HCT116 (cell line): ENCODE measurements at regions not wholly inside any gene's neighbourhood (a gene's known extent, or its start where the extent isn't known, plus 50 kb on each side); places are given as distances from the start of the nearest gene placed in this dataset.

Source experiments
- ATAC-seq: fragments of 200-7000 bp; cut with Tn5 transposase; 2 replicates; pipeline ENCODE4 v1.9.1; 2020; ENCODE audit warnings: mild to moderate bottlenecking, moderate library complexity
- BruUV-seq: library from RNA; stranded (reverse); fragments of 400-500 nt; replicated peaks from 2 replicates; lab custom pipeline; 2021; lab: Mats Ljungman, UMichigan
- CTCF ChIA-PET: fragments of 300-600 bp; sonication (Branson Sonifier 250); formaldehyde crosslinking; loops from one replicate; lab custom pipeline; 2021; ENCODE audit warnings: antibody characterized with exemption; lab: Charles Lee
- POLR2A ChIA-PET: fragments of 300-600, 350-600 bp; sonication (Branson Sonifier 250); formaldehyde crosslinking; loops from one replicate; lab custom pipeline; 2021; ENCODE audit warnings: antibody characterized with exemption; lab: Charles Lee
- RAD21 ChIA-PET, 2 experiments: fragments of 300-600 bp; sonication (Branson Sonifier 250); formaldehyde crosslinking; loops; one replicate each; lab custom pipeline; 2023; ENCODE audit warnings: low total read pairs in 2 of 2; ENCODE audit not compliant: uncharacterized antibody in 2 of 2, unreplicated experiment in 2 of 2, low non-redundant PET in 1 of 2; lab: Charles Lee
- DNase-seq: peaks from one replicate; pipeline ENCODE4 v3.0.0-alpha.2; 2010; ENCODE audit warnings: low read depth, low spot score
- H2AFZ ChIP-seq: fragments of 200-600 bp; shearing (Covaris generic), sonication (generic); 2 replicates; pipeline ENCODE4 v1.6.1; 2017; ENCODE audit warnings: low read depth, mixed run types, mixed read lengths, antibody characterized with exemption, low read length; ENCODE audit not compliant: poor library complexity, severe bottlenecking
- H3K27ac ChIP-seq: 2 replicates; pipeline ENCODE4 v1.5.1; 2012; ENCODE audit warnings: low read depth, low read length
- H3K27me3 ChIP-seq: fragments of 200-600 bp; sonication (generic); 2 replicates; pipeline ENCODE4 v1.6.1; 2016; ENCODE audit warnings: mixed run types, low read length, mixed read lengths; ENCODE audit not compliant: insufficient read depth
- H3K36me3 ChIP-seq, 2 experiments: fragments of 200-500 bp in 1 of 2; fragments of 200-600 bp in 1 of 2; sonication (Bioruptor generic) in 1 of 2; sonication (generic) in 1 of 2; 2 replicates each; pipeline versions ENCODE4 v1.5.1 to v1.6.1; 2014 to 2016; ENCODE audit warnings: low read length in 2 of 2, inconsistent platforms in 1 of 2, mixed read lengths in 1 of 2, mixed run types in 1 of 2; ENCODE audit not compliant: insufficient read depth in 2 of 2, control insufficient read depth in 1 of 2
- H3K4me1 ChIP-seq, 2 experiments: fragments of 200-600 bp in 1 of 2; sonication (generic) in 1 of 2; 2 replicates each; pipeline versions ENCODE4 v1.5.1 to v1.6.1; 2012 to 2017; ENCODE audit warnings: low read length in 2 of 2, inconsistent platforms in 1 of 2, mild to moderate bottlenecking in 1 of 2, mixed read lengths in 1 of 2, mixed run types in 1 of 2, moderate library complexity in 1 of 2; ENCODE audit not compliant: insufficient read depth in 2 of 2, control insufficient read depth in 1 of 2
- H3K4me2 ChIP-seq: fragments of 200-600 bp; sonication (generic); 2 replicates; pipeline ENCODE4 v1.6.1; 2017; ENCODE audit warnings: mixed run types, low read length, mixed read lengths
- H3K4me3 ChIP-seq, 2 experiments: fragments of 200-600 bp in 1 of 2; sonication (generic) in 1 of 2; replicated peaks in 1 of 2; 2 replicates each; pipeline ENCODE4 v1.5.1; 2011 to 2016; ENCODE audit warnings: low read length in 2 of 2, control low read depth in 1 of 2, low read depth in 1 of 2, mild to moderate bottlenecking in 1 of 2, mixed read lengths in 1 of 2, mixed run types in 1 of 2
- H3K79me2 ChIP-seq: fragments of 200-600 bp; sonication (generic); 2 replicates; pipeline ENCODE4 v1.6.1; 2017; ENCODE audit warnings: mild to moderate bottlenecking, mixed run types, low read length, moderate library complexity, mixed read lengths; ENCODE audit not compliant: insufficient read depth
- H3K9ac ChIP-seq: fragments of 200-600 bp; sonication (generic); 2 replicates; pipeline ENCODE4 v1.6.1; 2016; ENCODE audit warnings: low read length, mixed read lengths
- H3K9me2 ChIP-seq: fragments of 200-600 bp; sonication (generic), shearing (Covaris generic); 2 replicates; pipeline ENCODE4 v1.6.1; 2017; ENCODE audit warnings: mixed run types, mild to moderate bottlenecking, moderate library complexity; ENCODE audit not compliant: insufficient read depth
- H3K9me3 ChIP-seq, 2 experiments: fragments of 200-500 bp in 1 of 2; fragments of 200-600 bp in 1 of 2; sonication (Bioruptor generic) in 1 of 2; sonication (generic) in 1 of 2; 2 replicates each; pipeline ENCODE4 v1.6.1; 2014 to 2017; ENCODE audit warnings: low read length in 2 of 2, mixed read lengths in 2 of 2, inconsistent platforms in 1 of 2, low read depth in 1 of 2, mild to moderate bottlenecking in 1 of 2, mixed run types in 1 of 2, moderate library complexity in 1 of 2; ENCODE audit not compliant: control insufficient read depth in 1 of 2, insufficient read depth in 1 of 2
- H4K20me1 ChIP-seq: fragments of 200-600 bp; sonication (generic), shearing (Covaris generic); 2 replicates; pipeline ENCODE4 v1.6.1; 2017; ENCODE audit warnings: mixed run types, mild to moderate bottlenecking, moderate library complexity; ENCODE audit not compliant: insufficient read depth
- CEBPB ChIP-seq: IDR thresholded peaks from 2 replicates; pipeline ENCODE4 v1.6.1; 2012; ENCODE audit warnings: low read depth
- EGR1 ChIP-seq: IDR thresholded peaks from 2 replicates; pipeline ENCODE4 v1.6.1; 2012; ENCODE audit warnings: low read depth
- EZH2 ChIP-seq: fragments of 200-600 bp; sonication (generic); IDR thresholded peaks from 2 replicates; pipeline ENCODE4 v1.6.1; 2017; ENCODE audit warnings: antibody characterized with exemption, mixed run types
- EZH2phosphoT487 ChIP-seq: fragments of 200-600 bp; IDR thresholded peaks from 2 replicates; pipeline ENCODE4 v1.6.1; 2018; ENCODE audit warnings: antibody characterized with exemption, borderline replicate concordance
- FOSL1 ChIP-seq: IDR thresholded peaks from 2 replicates; pipeline ENCODE4 v1.6.1; 2012; ENCODE audit warnings: low read depth
- POLR2A ChIP-seq: IDR thresholded peaks from 2 replicates; pipeline ENCODE4 v1.7.0; 2011; ENCODE audit warnings: borderline replicate concordance; ENCODE audit not compliant: insufficient read depth, insufficient read length; ENCODE audit errors: extremely low read depth
- POLR2AphosphoS5 ChIP-seq: IDR thresholded peaks from 2 replicates; pipeline ENCODE4 v1.6.1; 2011; ENCODE audit warnings: mild to moderate bottlenecking, low read depth, low read length, moderate library complexity
- SIN3A ChIP-seq: IDR thresholded peaks from 2 replicates; pipeline ENCODE4 v1.6.1; 2012; ENCODE audit warnings: low read depth
- SP1 ChIP-seq: IDR thresholded peaks from 2 replicates; pipeline ENCODE4 v1.6.1; 2012; ENCODE audit warnings: low read depth
- SRF ChIP-seq: IDR thresholded peaks from 2 replicates; pipeline ENCODE4 v1.6.1; 2012; ENCODE audit warnings: low read depth
- TCF7L2 ChIP-seq: IDR thresholded peaks from 2 replicates; pipeline ENCODE4 v1.7.0; 2011; ENCODE audit warnings: borderline replicate concordance, inconsistent platforms; ENCODE audit not compliant: insufficient read depth, insufficient read length; ENCODE audit errors: extremely low read depth
- YY1 ChIP-seq: IDR thresholded peaks from 2 replicates; pipeline ENCODE4 v1.6.1; 2011; ENCODE audit warnings: low read length, low read depth, moderate library complexity, mild to moderate bottlenecking; ENCODE audit not compliant: insufficient replicate concordance; ENCODE audit errors: extremely low read depth
- ZBTB33 ChIP-seq: IDR thresholded peaks from 2 replicates; pipeline ENCODE4 v1.6.1; 2011; ENCODE audit warnings: mild to moderate bottlenecking, low read length, moderate library complexity; ENCODE audit not compliant: insufficient replicate concordance; ENCODE audit errors: extremely low read depth
- ZFX ChIP-seq: fragments of 450-650 bp; IDR thresholded peaks from 2 replicates; pipeline ENCODE4 v1.6.1; 2017
- ZNF274 ChIP-seq: fragments of 200-500 bp; sonication (Bioruptor generic); IDR thresholded peaks from 2 replicates; pipeline ENCODE4 v1.6.1; 2014; ENCODE audit warnings: mild to moderate bottlenecking, low read depth, low read length, inconsistent platforms
- intact Hi-C: fragments of 100-400 bp; cut with micrococcal nuclease; formaldehyde crosslinking; loops from 2 replicates; pipeline ENCODE4 v1.10.0; 2022
- TF ChIP-seq, protein P1 (sequence below), 3 experiments: fragments of 200-600 bp in 1 of 3; sonication (generic) in 1 of 3; IDR thresholded peaks in 2 of 3; conservative IDR thresholded peaks in 1 of 3; 2 replicates each; pipeline ENCODE4 v1.5.1; 2012 to 2017; ENCODE audit warnings: low read depth in 2 of 3, low read length in 2 of 3, antibody characterized with exemption in 1 of 3, borderline replicate concordance in 1 of 3, control low read depth in 1 of 3, mild to moderate bottlenecking in 1 of 3, mixed read lengths in 1 of 3, mixed run types in 1 of 3, moderate library complexity in 1 of 3; ENCODE audit not compliant: insufficient read depth in 1 of 3
- TF ChIP-seq, protein P2 (sequence below): IDR thresholded peaks from 2 replicates; pipeline ENCODE4 v1.6.1; 2012

- no peak for TF ChIP-seq YY1
- no peak for TF ChIP-seq FOSL1
- no peak for TF ChIP-seq ZFX
- TF ChIP-seq SP1 = no peak
These were observed 598.2 kb downstream of the PRELID2 start (continued) for GRCh38 chr5:145236983-145237382.

DNA sequence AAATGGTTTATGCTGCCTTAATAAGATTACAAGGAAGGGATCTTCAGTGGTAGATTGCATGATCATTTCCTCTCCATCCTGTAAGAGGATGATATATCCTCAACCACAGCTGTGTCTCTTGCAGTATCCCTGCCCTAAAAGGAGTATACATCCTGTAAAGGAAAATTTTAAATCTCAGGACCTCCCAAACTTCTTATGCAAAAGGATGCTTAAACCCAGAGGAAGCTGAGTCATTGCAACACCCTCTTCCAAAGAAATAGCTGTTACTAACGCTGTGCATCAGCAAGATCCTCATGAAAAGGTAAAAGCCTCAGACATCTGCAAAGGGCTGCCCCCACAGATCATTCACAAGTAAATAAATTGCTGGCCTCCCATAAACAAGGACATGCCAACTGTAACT is 599.0 kb downstream of the PRELID2 start:
- Histone ChIP-seq H3K4me3 (no peak overlapping the region), H4K20me1 (no peaks in the 10 kb centered on the region), H3K4me2 (no peak overlapping the region), H2AFZ (no peak overlapping the region), H3K9me2 (no peaks in the 10 kb centered on the region), H3K27me3 (no peaks in the 10 kb centered on the region), H3K9me3 (no peaks in the 10 kb centered on the region), H3K27ac (no peak overlapping the region), H3K9ac (no peak overlapping the region), H3K36me3 (no peaks in the 10 kb centered on the region), H3K79me2 (no peaks in the 10 kb centered on the region), H3K4me1 (no peaks in the 10 kb centered on the region)
- intact Hi-C loops = loop anchor here (5.0 to 10.0 kb wide), 2 partner anchors 761 to 811 kb away; no protein-coding TSS in a partner anchor
- TF ChIP-seq SRF (no peak), SP1 (no peak), CEBPB (no peak), ZFX (no peak), POLR2AphosphoS5 (no peak), EZH2 (no peak), SIN3A (no peak), EGR1 (no peak), ZBTB33 (no peak), EZH2phosphoT487 (no peak), TCF7L2 (no peak), ZNF274 (no peak), FOSL1 (no peak), YY1 (no peak), POLR2A (no peak)
- TF ChIP-seq, protein P1, sequence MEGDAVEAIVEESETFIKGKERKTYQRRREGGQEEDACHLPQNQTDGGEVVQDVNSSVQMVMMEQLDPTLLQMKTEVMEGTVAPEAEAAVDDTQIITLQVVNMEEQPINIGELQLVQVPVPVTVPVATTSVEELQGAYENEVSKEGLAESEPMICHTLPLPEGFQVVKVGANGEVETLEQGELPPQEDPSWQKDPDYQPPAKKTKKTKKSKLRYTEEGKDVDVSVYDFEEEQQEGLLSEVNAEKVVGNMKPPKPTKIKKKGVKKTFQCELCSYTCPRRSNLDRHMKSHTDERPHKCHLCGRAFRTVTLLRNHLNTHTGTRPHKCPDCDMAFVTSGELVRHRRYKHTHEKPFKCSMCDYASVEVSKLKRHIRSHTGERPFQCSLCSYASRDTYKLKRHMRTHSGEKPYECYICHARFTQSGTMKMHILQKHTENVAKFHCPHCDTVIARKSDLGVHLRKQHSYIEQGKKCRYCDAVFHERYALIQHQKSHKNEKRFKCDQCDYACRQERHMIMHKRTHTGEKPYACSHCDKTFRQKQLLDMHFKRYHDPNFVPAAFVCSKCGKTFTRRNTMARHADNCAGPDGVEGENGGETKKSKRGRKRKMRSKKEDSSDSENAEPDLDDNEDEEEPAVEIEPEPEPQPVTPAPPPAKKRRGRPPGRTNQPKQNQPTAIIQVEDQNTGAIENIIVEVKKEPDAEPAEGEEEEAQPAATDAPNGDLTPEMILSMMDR (IDR thresholded peaks at IDR 0.05 in 2 of 3, conservative IDR thresholded peaks at IDR 0.05 in 1 of 3; ENCODE audit: borderline replicate concordance in 1 of 3, insufficient read depth in 1 of 3, low read depth in 2 of 3, low read length in 2 of 3) = no peak
- TF ChIP-seq, protein P2, sequence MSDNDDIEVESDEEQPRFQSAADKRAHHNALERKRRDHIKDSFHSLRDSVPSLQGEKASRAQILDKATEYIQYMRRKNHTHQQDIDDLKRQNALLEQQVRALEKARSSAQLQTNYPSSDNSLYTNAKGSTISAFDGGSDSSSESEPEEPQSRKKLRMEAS = no peak
- DNase-seq (no peak), ATAC-seq (no peak)
- ChIA-PET RAD21 (no interaction called here), POLR2A (no interaction called here), CTCF (no interaction called here)
- no TSS peak for BruUV-seq
